HG02884 (cell line): ENCODE measurements at regions not wholly inside any gene's neighbourhood (a gene's known extent, or its start where the extent isn't known, plus 50 kb on each side); places are given as distances from the start of the nearest gene placed in this dataset.

Source experiments
- ATAC-seq: cut with Tn5 transposase; IDR thresholded peaks from one replicate; pipeline ENCODE4 v1.9.1; 2021; ENCODE audit warnings: mild to moderate bottlenecking, moderate library complexity; ENCODE audit not compliant: unreplicated experiment

DNA sequence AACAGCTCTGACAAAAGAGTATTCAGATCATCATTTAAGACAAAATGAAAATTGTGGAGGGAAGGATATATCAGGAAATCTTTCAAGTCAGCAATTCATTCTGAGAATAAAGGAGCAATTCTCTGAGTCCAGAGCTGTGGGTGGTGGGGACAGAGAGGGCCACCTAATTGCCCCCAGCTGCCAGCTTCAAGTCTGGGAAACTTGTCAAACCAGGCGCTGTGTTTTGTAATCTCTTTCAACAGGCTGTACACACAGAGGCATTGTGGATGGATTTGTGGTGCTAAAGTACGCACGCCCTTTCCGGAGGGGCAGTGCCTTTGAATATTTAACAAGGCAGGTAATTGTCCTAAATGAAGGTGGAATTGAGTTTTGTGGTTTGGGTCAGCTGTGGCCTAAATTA is 591.1 kb upstream of the BOD1L1 start:
- ATAC-seq = no peak

DNA sequence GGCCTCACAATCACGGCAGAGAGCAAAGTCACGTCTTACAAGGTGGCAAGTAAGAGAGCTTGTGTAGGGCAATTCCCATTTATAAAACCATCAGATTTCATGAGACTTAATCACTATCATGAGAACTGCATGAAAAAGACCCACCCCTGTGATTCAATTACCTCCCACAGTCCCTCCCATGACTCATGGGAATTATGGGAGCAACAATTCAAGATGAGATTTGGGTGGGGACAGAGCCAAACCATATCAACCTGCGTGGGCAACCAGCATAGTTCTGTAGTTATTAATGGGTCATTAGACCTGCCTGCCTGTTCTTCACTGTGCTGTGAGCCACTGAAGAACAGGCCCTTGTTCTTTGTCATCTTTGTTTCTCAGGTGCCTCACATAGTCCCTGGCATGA is 593.7 kb upstream of the BOD1L1 start:
- ATAC-seq = no peak

DNA sequence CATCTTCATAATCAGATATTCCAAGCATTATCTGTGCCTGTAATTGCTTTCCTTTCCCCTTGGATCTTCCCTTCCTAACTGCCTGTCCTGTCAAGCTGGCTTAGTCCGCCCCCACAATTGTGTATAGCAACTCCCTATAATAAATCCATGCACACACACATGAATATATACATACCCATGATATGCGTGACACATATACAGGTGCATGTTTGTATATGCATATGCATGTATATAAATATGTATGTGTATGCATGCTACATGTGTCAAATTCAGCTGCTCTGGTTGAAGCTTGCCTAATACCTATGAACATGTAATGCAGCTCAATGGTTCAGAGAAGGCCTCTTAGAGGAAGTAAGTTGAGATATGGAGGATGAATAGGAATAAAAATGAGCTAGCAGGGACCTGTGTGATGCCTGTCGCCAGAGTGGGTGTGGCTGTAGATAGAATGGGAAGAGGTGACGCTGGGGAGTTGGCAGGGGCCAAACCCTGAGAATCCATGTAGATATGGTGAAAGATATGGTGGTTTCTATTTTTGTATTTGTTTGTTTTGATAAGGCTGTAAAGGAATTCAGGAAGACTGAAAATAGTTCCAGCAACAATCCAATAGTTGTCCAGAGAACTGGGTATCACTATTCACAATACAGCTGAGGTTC is 595.0 kb upstream of the BOD1L1 start:
- ATAC-seq = no peak

DNA sequence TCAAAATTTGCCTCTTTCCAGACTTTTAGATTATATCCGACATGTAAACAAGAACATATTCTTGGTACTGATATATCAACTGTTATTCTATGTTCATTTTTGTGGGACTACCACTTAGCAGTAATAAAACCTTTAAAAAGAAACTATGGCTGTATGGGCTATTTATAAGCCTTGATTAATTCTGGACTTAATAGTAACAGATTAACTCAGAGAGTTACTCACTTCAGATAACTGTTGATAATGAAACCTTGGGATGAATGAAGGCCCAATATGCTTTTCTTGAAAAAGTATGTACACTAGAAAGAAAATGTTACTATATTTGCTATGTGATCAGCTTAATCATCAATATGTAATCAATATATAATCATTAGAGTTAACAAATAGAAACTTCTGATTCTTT is 595.9 kb upstream of the BOD1L1 start:
- no peak for ATAC-seq

DNA sequence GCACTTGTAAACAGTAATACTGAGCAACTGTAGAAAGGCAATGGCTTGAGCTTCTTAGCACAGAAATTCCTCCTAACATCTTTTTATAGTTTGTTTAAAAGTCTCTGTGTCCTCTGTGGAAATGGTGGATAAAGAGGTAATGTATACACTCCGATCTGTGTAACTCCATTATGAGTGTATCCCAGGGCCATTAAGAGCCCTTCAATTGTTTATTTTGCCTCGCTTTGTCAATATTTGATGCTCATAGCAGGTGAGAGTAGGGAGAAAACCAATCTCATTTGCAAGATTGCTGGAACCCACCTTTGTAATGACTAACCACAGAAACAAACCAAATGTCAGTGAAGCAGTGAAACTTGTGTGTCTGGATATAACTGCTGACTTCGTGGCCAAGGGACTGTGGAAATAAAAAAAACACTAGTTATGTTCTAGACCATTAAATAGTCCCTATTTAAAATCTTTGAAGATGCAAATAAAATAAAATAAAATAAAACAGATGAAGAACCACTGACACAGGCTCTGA is 598.2 kb upstream of the BOD1L1 start:
- ATAC-seq = no peak

DNA sequence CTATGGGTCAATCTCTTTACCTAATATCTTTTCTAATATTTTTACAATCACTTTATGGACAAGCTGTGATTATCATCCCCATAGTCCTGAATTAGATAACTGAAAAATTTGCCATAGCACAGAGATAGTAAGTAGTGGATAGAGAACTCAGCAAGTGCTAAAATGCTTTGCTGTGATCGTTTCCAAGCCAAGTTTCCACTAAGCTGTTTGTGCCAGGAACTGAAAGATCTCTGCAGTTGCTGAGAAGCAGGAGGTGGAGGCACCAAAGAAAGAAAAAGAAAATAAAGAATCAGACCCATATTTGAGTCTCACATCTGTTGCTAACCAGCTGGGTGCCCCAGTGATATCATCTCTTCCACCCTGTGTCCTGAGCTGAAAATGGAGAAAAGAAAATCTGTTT is 605.6 kb upstream of the BOD1L1 start:
- ATAC-seq = no peak

DNA sequence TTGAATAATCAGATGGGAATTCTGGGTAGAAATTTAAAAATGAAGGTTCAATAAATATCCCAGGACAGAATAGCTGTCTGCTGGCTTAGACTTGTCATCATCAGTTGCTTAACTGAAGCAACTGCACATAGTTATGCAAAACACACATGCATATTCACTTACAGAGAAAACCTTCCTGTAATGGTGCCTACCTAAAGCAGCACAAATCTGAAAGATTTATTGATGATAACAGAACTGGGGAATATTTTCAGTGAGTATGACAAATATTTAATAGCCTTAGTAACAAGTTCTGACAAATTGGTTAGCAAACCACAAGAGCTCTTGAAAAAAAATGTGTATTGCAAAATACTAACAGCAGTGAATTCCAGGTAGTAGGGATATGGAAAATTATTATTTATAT is 606.8 kb upstream of the BOD1L1 start:
- ATAC-seq = no peak

DNA sequence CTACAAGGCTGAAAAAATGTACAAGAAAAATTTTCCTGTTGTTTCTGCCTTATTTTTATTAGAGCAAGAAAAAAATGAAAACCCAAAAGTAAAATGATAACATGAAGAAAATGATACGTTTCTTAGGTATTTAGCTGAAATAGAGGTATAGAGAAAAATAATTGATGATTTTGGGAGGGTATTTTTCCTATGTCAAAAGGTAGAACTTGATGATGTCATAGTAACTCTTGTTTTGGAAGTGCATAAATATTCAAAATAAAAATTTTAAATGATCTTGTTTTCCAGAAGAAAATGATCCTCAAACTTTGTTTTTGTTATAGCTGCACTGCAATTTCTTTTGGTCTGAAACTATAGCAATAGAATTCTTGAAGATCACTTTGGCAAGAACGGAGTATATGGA is 608.8 kb upstream of the BOD1L1 start:
- no peak for ATAC-seq

DNA sequence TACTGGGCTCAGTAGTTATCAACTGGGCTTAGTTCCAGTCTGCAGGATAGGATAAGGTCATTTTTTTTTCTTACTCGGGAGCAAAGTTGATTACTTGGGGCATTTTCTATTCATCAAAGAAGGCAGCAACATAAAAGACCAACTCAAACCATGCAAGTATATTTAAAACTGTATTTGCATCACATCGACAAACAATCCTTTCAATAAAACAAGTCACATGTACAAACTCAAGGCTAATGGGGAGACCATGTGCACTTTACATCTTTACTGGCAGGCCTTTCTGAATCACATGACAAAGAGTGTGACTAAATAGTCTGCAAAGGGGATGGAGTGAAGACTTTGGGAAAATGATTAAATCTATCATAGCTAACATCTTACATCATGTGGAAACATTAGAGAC is 610.4 kb upstream of the BOD1L1 start:
- ATAC-seq = no peak

DNA sequence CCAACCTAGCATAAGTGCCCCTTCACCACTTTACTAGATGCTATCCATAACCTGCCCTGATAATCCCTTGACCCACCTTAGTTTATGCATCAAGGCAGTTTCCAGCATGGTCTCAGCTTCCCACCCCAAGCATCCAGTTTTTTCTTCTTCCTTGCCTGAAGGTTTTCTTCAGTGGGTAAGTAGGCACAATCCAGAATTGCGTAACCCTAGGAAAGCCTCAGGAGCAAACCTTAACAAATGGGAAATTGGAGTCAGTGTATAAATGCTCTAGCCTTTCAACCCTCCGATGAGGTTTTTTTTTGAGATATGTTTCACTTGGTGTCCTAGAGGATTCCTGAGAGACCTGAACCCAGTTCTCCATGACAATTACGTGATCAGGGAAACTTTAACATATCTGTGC is 614.0 kb upstream of the BOD1L1 start:
- ATAC-seq = no peak

DNA sequence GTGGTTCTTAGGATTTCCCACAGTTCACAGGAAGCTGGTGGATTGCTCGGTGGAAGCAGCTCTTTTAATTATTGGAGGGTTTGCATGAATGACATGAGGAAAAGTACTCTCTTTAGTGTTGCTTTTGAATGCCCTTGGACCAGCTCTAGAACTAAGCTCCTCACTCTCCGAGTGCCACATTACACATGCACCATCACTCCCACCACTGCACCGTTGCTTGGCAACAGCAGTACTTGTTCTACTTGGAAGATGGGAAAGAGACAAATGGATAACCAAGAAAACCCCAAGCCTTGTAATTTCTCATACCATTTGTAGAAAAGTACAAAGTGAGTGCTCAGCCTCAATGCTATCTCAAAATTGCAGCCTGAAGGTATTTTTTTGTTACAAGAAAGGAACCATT is 620.2 kb upstream of the BOD1L1 start:
- no peak for ATAC-seq

DNA sequence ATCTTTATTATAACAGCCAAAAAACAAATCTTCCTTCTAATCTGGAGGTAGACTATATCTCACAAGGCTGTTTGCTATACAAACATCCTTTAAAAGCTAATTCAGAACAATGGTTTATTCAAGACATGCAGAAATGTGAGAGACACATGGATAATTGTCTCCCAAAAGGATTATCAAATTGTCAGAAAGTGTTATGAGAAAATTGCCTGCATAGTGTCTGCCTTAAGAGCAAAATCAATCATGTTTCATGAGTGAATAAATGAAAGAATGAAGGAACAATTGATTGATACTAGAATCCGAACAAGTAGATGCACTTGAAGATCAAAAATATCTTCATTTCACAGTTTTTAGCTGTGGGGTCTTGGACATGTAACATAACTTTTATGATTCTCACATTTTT is 621.7 kb upstream of the BOD1L1 start:
- no peak for ATAC-seq

DNA sequence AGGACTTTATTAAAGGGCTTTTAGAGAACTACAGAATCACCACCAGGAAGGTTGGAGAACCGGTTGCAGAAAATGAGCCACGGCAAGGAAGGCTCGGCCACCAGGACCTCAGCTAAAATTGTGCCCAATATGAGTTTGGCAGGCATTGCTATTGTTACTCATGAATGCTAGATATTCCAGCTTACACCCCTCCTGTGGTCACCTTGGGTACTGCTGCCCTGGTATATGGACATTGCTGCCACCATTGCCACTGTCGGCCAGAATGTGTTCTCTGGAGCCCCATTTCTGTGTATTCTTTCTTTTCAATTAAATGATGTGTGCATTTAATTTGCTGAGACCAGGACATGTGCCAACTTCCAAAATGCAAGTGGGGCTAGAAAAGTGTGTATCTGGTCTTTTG is 626.7 kb upstream of the BOD1L1 start:
- peak; percentile 81 for ATAC-seq

DNA sequence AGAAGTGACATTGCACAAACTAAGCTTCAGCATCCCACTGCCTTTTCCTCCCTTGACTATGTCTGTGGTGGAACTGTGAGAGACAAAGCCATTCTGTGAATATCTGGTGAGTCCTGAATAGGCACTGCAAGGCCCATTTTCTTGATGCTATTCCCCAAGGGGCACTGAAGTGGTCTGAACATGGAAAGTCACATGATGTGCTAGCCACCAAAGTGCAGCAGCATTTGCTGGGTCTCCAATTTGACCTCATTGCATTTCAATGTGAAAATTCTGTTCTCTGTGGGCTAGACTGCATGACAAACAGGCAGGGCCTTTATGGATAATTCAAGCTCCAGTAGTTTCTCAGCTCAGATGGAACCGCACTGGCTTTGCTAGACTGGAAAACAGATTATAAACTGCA is 627.4 kb upstream of the BOD1L1 start:
- no peak for ATAC-seq

DNA sequence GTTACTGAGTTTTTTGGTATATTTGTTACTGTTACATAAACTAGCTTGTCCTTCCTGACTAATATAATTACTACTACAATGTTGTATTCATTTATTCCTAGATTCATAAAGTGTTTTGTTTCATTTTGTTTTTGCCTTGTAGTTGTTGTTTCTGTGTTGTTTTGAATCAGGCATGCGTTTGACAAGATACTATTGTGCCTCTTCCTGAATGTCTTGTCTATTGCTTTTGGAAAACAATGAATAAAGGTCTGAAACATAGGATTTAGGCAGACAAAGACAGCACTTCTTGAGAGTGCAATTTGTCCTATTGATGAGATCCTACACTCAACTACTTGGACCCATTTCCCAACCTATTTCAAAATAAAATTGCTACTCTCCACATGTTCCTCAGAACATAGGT is 630.4 kb upstream of the BOD1L1 start:
- no peak for ATAC-seq

DNA sequence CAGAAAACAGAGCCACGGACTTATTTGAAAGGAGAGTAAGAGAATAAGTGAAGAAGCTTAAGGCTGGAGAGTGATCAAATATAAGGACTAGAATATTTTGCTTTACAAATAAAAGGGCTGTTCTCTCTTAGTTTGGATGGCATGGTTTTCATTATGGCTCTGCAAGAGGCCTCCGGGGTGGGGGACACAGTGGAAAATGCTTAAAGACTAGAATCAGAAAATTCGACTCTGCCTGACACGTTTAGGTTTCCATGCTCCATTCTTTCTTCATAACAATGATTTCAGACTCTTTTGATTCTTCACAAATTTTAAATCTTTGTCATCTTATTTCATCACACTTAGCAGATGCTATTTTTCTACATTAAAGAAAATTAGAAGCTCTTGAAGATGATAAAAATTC is 632.4 kb upstream of the BOD1L1 start:
- ATAC-seq = no peak

DNA sequence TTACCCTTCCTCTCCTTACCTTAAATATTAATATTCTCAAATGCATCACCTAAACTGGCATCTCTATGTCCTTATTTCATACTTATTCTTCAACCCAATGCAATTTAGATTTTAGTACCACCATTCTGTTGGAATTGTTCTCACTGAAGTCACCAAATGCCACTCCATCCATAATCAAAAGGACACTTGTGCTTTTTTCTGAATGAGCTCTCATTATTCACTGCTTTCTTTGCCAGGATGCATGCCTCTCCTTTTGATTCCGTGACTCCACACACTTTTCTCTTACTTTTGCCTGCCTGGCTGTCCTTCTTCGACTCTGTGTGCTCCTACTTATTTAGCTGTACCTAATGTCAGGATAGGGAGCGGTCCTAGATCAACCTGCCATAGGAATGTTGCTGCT is 633.1 kb upstream of the BOD1L1 start:
- no peak for ATAC-seq

DNA sequence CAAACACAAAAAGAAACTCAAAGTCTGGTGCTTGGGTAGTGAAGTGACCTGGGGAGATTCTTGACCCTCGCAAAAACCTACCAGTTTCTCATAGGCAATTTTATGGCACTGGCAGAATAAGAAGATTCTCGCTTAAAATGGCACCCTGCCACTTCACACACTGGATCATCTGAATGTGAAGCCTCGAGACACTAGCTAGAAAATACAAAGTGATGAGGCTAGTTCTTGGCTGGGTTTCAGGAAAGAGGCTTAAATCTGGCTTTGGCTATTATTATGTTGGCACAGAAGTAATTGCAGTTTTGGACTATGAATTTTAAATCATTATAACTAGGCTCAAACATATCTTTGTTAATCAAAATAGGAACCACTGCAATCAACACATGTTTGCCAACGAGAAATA is 634.7 kb upstream of the BOD1L1 start:
- no peak for ATAC-seq

DNA sequence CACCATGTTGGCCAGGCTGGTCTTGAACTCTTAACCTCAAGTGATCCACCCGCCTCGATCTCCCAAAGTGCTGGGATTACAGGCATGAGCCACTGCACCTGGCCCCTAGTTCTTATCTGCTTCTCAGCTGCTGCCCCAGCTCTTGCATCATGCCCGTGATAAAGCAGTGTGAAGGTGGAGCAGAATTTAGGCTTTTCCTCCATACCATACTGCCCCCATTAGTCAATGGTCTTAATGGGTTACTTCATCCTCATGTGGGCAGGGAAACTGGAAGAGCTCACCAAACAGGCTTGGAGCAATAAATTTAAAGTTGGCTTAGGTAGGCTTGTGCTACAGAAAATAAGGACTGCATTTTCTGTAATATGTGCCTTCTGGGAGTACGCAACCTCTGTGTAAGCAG is 636.9 kb upstream of the BOD1L1 start:
- ATAC-seq = no peak

DNA sequence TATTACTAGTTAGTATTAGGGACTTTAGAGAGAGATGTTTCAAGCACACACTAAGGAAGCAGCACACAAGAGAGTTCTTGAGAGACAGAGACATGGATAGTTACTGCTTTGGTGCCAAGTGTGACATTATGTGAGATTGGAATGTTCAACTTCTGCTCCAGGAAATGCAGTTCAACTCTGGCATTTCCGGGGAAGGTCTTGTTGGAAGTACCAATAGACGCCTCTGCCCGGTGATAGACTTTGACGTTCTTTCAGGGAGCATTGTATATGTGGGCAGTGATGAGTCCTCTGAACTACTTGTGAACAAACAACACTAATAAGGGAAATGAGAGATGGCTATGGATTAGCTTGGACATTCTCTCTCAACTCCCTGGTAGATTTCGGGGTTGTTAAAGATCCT is 638.1 kb upstream of the BOD1L1 start:
- no peak for ATAC-seq

DNA sequence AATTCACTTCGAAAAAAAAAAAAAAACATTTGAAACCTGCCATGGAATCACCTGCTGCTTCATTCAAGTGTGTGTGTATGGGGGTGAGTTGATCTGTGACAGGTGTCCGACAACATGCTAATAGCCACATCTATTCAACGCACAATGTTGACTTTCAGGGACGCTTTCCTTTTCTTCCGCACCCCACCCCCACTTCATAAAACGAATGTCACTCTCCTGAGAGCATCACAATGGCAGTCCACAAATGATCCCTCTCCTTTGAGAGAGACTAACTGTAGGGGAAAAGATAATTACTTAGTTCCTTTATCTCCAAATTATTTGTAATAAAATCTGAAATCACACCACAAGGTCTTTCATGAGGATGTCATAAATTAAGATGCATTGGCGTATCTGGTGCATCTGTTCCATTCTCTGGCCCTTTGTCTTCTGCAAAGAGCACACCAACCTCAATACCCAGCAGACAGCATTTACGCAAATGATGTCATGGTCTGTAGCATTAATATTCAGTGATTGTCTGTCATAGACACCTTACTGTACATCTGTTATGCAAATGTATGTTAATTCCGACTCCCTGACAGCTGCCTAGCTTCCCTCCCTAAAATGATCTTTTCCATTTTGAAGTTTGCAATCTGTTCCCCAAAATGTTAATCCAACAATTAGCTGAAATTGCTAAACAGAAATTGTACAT is 640.0 kb upstream of the BOD1L1 start:
- no peak for ATAC-seq

DNA sequence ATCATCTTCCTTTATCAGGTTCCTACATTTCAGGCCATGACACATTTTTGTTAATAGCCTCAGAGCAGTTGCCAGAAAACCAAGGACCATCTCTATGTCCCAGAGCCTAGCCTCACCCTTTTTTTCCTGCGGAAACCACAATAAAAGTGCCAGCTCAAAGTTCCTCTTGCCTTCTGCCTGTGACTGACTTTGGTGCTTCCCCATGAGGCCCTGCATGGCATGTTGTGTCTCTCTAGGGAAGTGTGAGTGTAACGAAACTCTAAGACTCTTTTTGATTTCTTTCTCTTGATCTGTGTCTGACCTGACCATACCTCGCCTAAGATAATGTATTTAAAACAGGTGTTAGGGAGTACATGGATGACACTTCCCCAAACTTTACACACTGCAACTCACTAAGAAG is 642.3 kb upstream of the BOD1L1 start:
- no peak for ATAC-seq

DNA sequence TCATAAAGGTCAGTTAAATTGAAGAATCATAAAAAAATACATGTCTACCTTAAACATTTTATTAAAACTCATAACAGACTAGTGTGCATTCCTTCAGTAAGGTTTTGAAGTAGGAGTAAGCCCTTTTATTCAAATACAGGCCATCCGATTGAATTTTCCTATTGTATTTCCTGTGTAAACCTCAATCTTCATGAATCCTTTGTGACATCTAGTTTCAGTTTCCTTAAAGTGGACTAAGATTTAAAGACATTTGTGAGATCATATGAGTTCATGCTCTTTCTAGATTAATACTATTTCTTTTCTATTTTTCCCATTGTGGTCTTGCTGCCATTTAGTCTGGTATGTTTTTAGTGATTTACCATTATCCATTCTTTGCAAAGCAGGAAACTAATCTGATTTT is 644.7 kb upstream of the BOD1L1 start:
- ATAC-seq = no peak
